ENCODE measurements at regions not wholly inside any gene's neighbourhood (a gene's known extent, or its start where the extent isn't known, plus 50 kb on each side); places are given as distances from the start of the nearest gene placed in this dataset.
"Not testable (repeated sequence)": the region's sequence is repeated elsewhere in the genome, so short reads cannot be mapped to it uniquely, and the experiment has no call there.

GRCh38 chr4:147104768-147105167, 159.1 kb upstream of the TTC29 start:
- no peak for DNase-seq

- no peak for DNase-seq
These were observed 162.7 kb upstream of the TTC29 start for GRCh38 chr4:147108409-147108808.

- DNase-seq = no peak
These were observed 164.1 kb upstream of the TTC29 start for GRCh38 chr4:147109800-147110199.

- no peak for DNase-seq
These were observed 165.1 kb upstream of the TTC29 start for GRCh38 chr4:147110473-147111367.

GRCh38 chr4:147112196-147112595, 166.5 kb upstream of the TTC29 start:
- DNase-seq = not testable (repeated sequence)

- DNase-seq = no peak
These were observed 171.8 kb upstream of the TTC29 start for GRCh38 chr4:147117431-147117830.

- DNase-seq = no peak
These were observed 172.9 kb upstream of the TTC29 start for GRCh38 chr4:147118528-147118927.

GRCh38 chr4:147122685-147123084, 177.0 kb upstream of the TTC29 start:
- no peak for DNase-seq

- DNase-seq = no peak
These were observed 177.5 kb upstream of the TTC29 start for GRCh38 chr4:147123146-147123545.

GRCh38 chr4:147128787-147129186, 183.1 kb upstream of the TTC29 start:
- DNase-seq = no peak

GRCh38 chr4:147129687-147130086, 184.0 kb upstream of the TTC29 start:
- no peak for DNase-seq

GRCh38 chr4:147134536-147135210, 189.0 kb upstream of the TTC29 start:
- no peak for DNase-seq

- no peak for DNase-seq
These were observed 190.6 kb upstream of the TTC29 start for GRCh38 chr4:147136310-147136709.

- no peak for DNase-seq
These were observed 191.1 kb upstream of the TTC29 start for GRCh38 chr4:147136751-147137150.

GRCh38 chr4:147137280-147137679, 191.6 kb upstream of the TTC29 start:
- DNase-seq = no peak

- DNase-seq = no peak
These were observed 192.5 kb upstream of the TTC29 start for GRCh38 chr4:147138171-147138570.

- no peak for DNase-seq
These were observed 194.0 kb upstream of the TTC29 start for GRCh38 chr4:147139455-147140198.

GRCh38 chr4:147151763-147152162, 206.1 kb upstream of the TTC29 start:
- no peak for DNase-seq

- no peak for DNase-seq
These were observed 212.4 kb upstream of the TTC29 start for GRCh38 chr4:147157860-147158701.

- DNase-seq = no peak
These were observed 215.3 kb upstream of the TTC29 start for GRCh38 chr4:147160908-147161513.

GRCh38 chr4:147163311-147163710, 217.6 kb upstream of the TTC29 start:
- no peak for DNase-seq

GRCh38 chr4:147168200-147168599, 222.5 kb upstream of the TTC29 start:
- not testable (repeated sequence) for DNase-seq
